ENCODE measurements at regions not wholly inside any gene's neighbourhood (a gene's known extent, or its start where the extent isn't known, plus 50 kb on each side); places are given as distances from the start of the nearest gene placed in this dataset.

DNA sequence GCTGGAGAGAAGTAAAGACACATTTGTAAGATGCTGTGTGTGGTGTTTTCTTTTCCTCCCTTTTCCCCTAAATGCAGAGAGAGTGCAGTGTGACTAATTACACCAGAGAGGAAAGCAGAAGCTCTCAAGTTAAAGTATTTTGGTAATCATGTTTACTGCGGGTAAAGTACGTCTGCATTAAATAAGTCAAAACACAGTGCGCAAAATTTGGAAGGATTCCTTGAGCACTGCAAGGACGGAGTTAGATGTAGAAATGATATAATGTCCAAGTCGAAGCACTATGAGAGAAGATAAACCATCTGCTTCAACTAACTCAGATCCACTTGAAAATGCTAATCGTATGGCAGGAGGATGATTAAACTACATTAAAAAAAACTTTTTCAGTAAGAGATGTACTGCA, 766.5 kb downstream of the RNF144A start:
- TF ChIP-seq, protein P1, sequence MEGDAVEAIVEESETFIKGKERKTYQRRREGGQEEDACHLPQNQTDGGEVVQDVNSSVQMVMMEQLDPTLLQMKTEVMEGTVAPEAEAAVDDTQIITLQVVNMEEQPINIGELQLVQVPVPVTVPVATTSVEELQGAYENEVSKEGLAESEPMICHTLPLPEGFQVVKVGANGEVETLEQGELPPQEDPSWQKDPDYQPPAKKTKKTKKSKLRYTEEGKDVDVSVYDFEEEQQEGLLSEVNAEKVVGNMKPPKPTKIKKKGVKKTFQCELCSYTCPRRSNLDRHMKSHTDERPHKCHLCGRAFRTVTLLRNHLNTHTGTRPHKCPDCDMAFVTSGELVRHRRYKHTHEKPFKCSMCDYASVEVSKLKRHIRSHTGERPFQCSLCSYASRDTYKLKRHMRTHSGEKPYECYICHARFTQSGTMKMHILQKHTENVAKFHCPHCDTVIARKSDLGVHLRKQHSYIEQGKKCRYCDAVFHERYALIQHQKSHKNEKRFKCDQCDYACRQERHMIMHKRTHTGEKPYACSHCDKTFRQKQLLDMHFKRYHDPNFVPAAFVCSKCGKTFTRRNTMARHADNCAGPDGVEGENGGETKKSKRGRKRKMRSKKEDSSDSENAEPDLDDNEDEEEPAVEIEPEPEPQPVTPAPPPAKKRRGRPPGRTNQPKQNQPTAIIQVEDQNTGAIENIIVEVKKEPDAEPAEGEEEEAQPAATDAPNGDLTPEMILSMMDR (IDR thresholded peaks at IDR 0.05; ENCODE audit: low read depth, low read length) = no peak
- no peak for TF ChIP-seq POLR2A (IDR thresholded peaks at IDR 0.05; ENCODE audit: extremely low read depth, insufficient read length)
- no peak for TF ChIP-seq MYC (IDR thresholded peaks at IDR 0.05; ENCODE audit: low read depth, low read length)
- TF ChIP-seq, protein P2, sequence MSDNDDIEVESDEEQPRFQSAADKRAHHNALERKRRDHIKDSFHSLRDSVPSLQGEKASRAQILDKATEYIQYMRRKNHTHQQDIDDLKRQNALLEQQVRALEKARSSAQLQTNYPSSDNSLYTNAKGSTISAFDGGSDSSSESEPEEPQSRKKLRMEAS (IDR thresholded peaks at IDR 0.05; ENCODE audit: low read depth, low read length) = no peak

Data from NB4 (cell line).